K562 (cell line): ENCODE measurements at regions not wholly inside any gene's neighbourhood (a gene's known extent, or its start where the extent isn't known, plus 50 kb on each side); places are given as distances from the start of the nearest gene placed in this dataset.

Experiments used
- ATAC-seq: fragments of 200-7000 bp; cut with Tn5 transposase; 3 replicates; pipeline ENCODE4 v1.9.1; 2020; ENCODE audit warnings: moderate library complexity
- BruUV-seq: library from RNA; stranded (reverse); fragments of 400-500 nt; replicated peaks from 2 replicates; lab custom pipeline; 2021; lab: Mats Ljungman, UMichigan
- CTCF ChIA-PET: fragments of 300-600 bp; formaldehyde crosslinking; extraction: SDS; loops from one replicate; lab custom pipeline; 2021; ENCODE audit warnings: low intra/inter-chr PET ratio; lab: Yijun Ruan, JAX
- POLR2A ChIA-PET: fragments of 300-600, 350-650 bp; sonication (Branson Sonifier 250); formaldehyde crosslinking; extraction: SDS; loops from one replicate; lab custom pipeline; 2021; ENCODE audit warnings: antibody characterized with exemption, inconsistent platforms; lab: Yijun Ruan, JAX
- DNase-seq, 4 experiments: peaks; one replicate each; pipeline versions ENCODE4 v3.0.0 to v3.0.0-alpha.2; 2011 to 2018; ENCODE audit warnings: low spot score in 3 of 4, mixed read lengths in 3 of 4; ENCODE audit errors: extremely low read depth in 1 of 4
- FAIRE-seq: peaks from 2 replicates; lab custom pipeline; 2011; peaks lifted over from hg19 to GRCh38; lab: Jason Lieb, UNC
- H2AFZ ChIP-seq: 2 replicates; pipeline ENCODE4 v1.6.0; 2011; ENCODE audit warnings: low read depth, low read length, control low read depth, inconsistent platforms
- H3K27ac ChIP-seq: fragments of 200-600 bp; 3 replicates; pipeline ENCODE4 v1.8.0; 2011; ENCODE audit warnings: low read depth, mild to moderate bottlenecking, control low read depth, inconsistent platforms, low read length, moderate library complexity, mixed read lengths; ENCODE audit errors: extremely low read depth
- H3K27me3 ChIP-seq, 2 experiments: fragments of 300-600 bp in 1 of 2; 2 replicates in 1 of 2; 3 replicates in 1 of 2; pipeline versions ENCODE4 v1.6.0 to v1.8.0; 2011; ENCODE audit warnings: inconsistent platforms in 2 of 2, low read length in 2 of 2, mild to moderate bottlenecking in 1 of 2, mixed read lengths in 1 of 2, moderate library complexity in 1 of 2; ENCODE audit not compliant: control insufficient read depth in 2 of 2, insufficient read depth in 2 of 2
- H3K36me3 ChIP-seq: fragments of 300-600 bp; 3 replicates; pipeline ENCODE4 v1.8.0; 2011; ENCODE audit warnings: mild to moderate bottlenecking, low read length, inconsistent platforms; ENCODE audit not compliant: control insufficient read depth, insufficient read depth
- H3K4me1 ChIP-seq, 2 experiments: fragments of 200-600 bp in 1 of 2; replicated peaks in 1 of 2; 2 replicates in 1 of 2; 3 replicates in 1 of 2; pipeline versions ENCODE4 v1.5.1 to v1.8.0; 2011; ENCODE audit warnings: inconsistent platforms in 2 of 2, low read length in 2 of 2, mild to moderate bottlenecking in 1 of 2, mixed read lengths in 1 of 2, moderate library complexity in 1 of 2; ENCODE audit not compliant: control insufficient read depth in 2 of 2, insufficient read depth in 2 of 2
- H3K4me2 ChIP-seq: 2 replicates; pipeline ENCODE4 v1.6.1; 2011; ENCODE audit warnings: low read length, control low read depth, inconsistent platforms, mixed read lengths; ENCODE audit not compliant: insufficient read depth
- H3K4me3 ChIP-seq: fragments of 200-600 bp; sonication (generic), shearing (Covaris generic); 2 replicates; pipeline ENCODE4 v1.5.1; 2016; ENCODE audit warnings: control low read depth, inconsistent platforms
- H3K79me2 ChIP-seq: fragments of 200-600 bp; 3 replicates; pipeline ENCODE4 v1.8.0; 2011; ENCODE audit warnings: low read length, inconsistent platforms; ENCODE audit not compliant: control insufficient read depth, insufficient read depth
- H3K9ac ChIP-seq, 2 experiments: 2 replicates each; pipeline versions ENCODE4 v1.6.0 to v1.6.1; 2011; ENCODE audit warnings: low read depth in 2 of 2, low read length in 2 of 2, control low read depth in 1 of 2, inconsistent platforms in 1 of 2, mild to moderate bottlenecking in 1 of 2, mixed read lengths in 1 of 2; ENCODE audit not compliant: insufficient read depth in 1 of 2
- H3K9me1 ChIP-seq: one replicate; pipeline ENCODE4 v1.6.0; 2011; ENCODE audit warnings: inconsistent platforms, mild to moderate bottlenecking, low read length, moderate library complexity; ENCODE audit not compliant: control insufficient read depth, insufficient read depth
- H3K9me3 ChIP-seq: replicated peaks from 2 replicates; pipeline ENCODE4 v1.5.1; 2011; ENCODE audit warnings: low read depth, low read length, inconsistent platforms; ENCODE audit not compliant: control insufficient read depth, insufficient read depth
- H4K20me1 ChIP-seq: replicated peaks from 2 replicates; pipeline ENCODE4 v1.6.1; 2011; ENCODE audit warnings: low read length, inconsistent platforms, mixed read lengths; ENCODE audit not compliant: control insufficient read depth, insufficient read depth
- CXXC5 ChIP-seq: fragments of 250-450 bp; sonication (Bioruptor Pico); IDR thresholded peaks from 2 replicates; pipeline ENCODE4 v1.8.0; 2022; ENCODE audit warnings: inconsistent platforms, mild to moderate bottlenecking, moderate library complexity
- HIVEP1 ChIP-seq: fragments of 250-450 bp; sonication (Bioruptor Pico); IDR thresholded peaks from 2 replicates; pipeline ENCODE4 v1.4.0; 2020; ENCODE audit warnings: mild to moderate bottlenecking
- IRF2 ChIP-seq: sonication (generic); formaldehyde crosslinking; IDR thresholded peaks from 2 replicates; pipeline ENCODE4 v1.8.1; 2022; ENCODE audit warnings: mild to moderate bottlenecking, missing genetic modification reagents
- MEF2A ChIP-seq: IDR thresholded peaks from 2 replicates; pipeline ENCODE4 v1.6.1; 2011; ENCODE audit warnings: low read depth, mild to moderate bottlenecking, low read length, moderate library complexity; ENCODE audit not compliant: control insufficient read depth
- MTA3 ChIP-seq: fragments of 450-650 bp; formaldehyde crosslinking; IDR thresholded peaks from 2 replicates; pipeline ENCODE4 v1.6.1; 2017; ENCODE audit warnings: mild to moderate bottlenecking, borderline replicate concordance
- PRPF4 ChIP-seq: fragments of 200-400 bp; formaldehyde crosslinking; IDR thresholded peaks from one replicate; pipeline ENCODE4 v1.6.1; 2017; ENCODE audit warnings: low read length, low read depth, mild to moderate bottlenecking; ENCODE audit not compliant: insufficient read depth, poor library complexity, severe bottlenecking
- SRSF1 ChIP-seq: fragments of 200-400 bp; formaldehyde crosslinking; IDR thresholded peaks from 2 replicates; pipeline ENCODE4 v1.6.1; 2017; ENCODE audit warnings: mild to moderate bottlenecking, low read depth, low read length, moderate library complexity
- ZNF197 ChIP-seq: fragments of 200-800 bp; sonication (Bioruptor generic); IDR thresholded peaks from 2 replicates; pipeline ENCODE4 v1.6.1; 2016; ENCODE audit warnings: low read depth, missing genetic modification characterization, missing compliant biosample characterization
- WGBS: fragments of 100-300 bp; shearing (Covaris generic); methylation state at CpG from one replicate; pipeline ENCODE4 v1.1.6; 2016; ENCODE audit warnings: low coverage, mixed read lengths; ENCODE audit not compliant: insufficient coverage; ENCODE audit errors: missing lambda C conversion rate; 5-methylcytosine and 5-hydroxymethylcytosine counted together
- in situ Hi-C: fragments of 300-500 bp; cut with MboI; formaldehyde crosslinking; loops from 4 replicates; pipeline ENCODE4 v1.15.0; 2018; ENCODE audit warnings: inconsistent platforms, mixed read lengths
- intact Hi-C: fragments of 100-400 bp; cut with micrococcal nuclease; formaldehyde crosslinking; loops from 2 replicates; pipeline ENCODE4 v1.14.2; 2022
- TF ChIP-seq, protein P1 (sequence below): fragments of 450-650 bp; formaldehyde crosslinking; IDR thresholded peaks from 2 replicates; pipeline ENCODE4 v1.4.0; 2020; ENCODE audit warnings: mild to moderate bottlenecking, moderate library complexity
- TF ChIP-seq, protein P2 (sequence below): fragments of 450-650 bp; IDR thresholded peaks from 2 replicates; pipeline ENCODE4 v1.7.1; 2018; ENCODE audit warnings: mild to moderate bottlenecking, low read depth; ENCODE audit not compliant: partially characterized antibody
- TF ChIP-seq, protein P3 (sequence below): sonication (generic); formaldehyde crosslinking; IDR thresholded peaks from 2 replicates; pipeline ENCODE4 v1.8.0; 2023; ENCODE audit warnings: mild to moderate bottlenecking, missing genetic modification reagents
- TF ChIP-seq, protein P4 (sequence below): sonication (generic); formaldehyde crosslinking; IDR thresholded peaks from 2 replicates; pipeline ENCODE4 v1.5.0; 2020; ENCODE audit warnings: missing genetic modification reagents

DNA sequence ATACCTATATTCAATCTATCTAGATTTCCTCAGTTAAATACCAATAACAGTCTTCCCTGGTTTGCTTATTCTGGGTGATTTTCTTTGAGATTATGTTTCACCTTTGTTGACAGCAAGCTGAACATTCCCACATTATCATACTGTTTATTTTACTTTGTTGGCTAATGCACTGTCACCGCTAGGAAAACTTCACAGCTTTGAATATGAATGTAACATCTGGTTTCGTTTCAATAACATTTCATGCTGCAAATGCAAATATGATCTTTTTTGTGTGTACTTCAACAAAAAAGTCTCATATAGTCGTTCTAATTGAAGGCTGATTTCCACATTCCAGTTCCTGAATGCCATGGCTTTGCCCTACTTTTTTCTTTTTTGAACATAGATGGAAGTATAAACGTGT is 946.3 kb upstream of the GHITM start:
- H3K36me3 ChIP-seq = no peaks in the 10 kb centered on the region
- CTCF ChIA-PET = no interaction called here
- intact Hi-C loops = no loop called here
- no peak for ATAC-seq
- H3K4me2 ChIP-seq = no peak overlapping the region
- no peaks in the 10 kb centered on the region for H4K20me1 ChIP-seq
- H3K4me1 ChIP-seq = no peaks in the 10 kb centered on the region
- no peak overlapping the region for H3K9ac ChIP-seq
- no peak overlapping the region for H3K4me3 ChIP-seq
- H3K79me2 ChIP-seq = no peaks in the 10 kb centered on the region
- POLR2A ChIA-PET = no interaction called here
- TF ChIP-seq, protein P1, sequence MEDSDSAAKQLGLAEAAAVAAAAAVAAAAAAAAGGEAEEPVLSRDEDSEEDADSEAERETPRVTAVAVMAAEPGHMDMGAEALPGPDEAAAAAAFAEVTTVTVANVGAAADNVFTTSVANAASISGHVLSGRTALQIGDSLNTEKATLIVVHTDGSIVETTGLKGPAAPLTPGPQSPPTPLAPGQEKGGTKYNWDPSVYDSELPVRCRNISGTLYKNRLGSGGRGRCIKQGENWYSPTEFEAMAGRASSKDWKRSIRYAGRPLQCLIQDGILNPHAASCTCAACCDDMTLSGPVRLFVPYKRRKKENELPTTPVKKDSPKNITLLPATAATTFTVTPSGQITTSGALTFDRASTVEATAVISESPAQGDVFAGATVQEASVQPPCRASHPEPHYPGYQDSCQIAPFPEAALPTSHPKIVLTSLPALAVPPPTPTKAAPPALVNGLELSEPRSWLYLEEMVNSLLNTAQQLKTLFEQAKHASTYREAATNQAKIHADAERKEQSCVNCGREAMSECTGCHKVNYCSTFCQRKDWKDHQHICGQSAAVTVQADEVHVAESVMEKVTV = no peak
- TF ChIP-seq SRSF1 = no peak
- TF ChIP-seq, protein P2, sequence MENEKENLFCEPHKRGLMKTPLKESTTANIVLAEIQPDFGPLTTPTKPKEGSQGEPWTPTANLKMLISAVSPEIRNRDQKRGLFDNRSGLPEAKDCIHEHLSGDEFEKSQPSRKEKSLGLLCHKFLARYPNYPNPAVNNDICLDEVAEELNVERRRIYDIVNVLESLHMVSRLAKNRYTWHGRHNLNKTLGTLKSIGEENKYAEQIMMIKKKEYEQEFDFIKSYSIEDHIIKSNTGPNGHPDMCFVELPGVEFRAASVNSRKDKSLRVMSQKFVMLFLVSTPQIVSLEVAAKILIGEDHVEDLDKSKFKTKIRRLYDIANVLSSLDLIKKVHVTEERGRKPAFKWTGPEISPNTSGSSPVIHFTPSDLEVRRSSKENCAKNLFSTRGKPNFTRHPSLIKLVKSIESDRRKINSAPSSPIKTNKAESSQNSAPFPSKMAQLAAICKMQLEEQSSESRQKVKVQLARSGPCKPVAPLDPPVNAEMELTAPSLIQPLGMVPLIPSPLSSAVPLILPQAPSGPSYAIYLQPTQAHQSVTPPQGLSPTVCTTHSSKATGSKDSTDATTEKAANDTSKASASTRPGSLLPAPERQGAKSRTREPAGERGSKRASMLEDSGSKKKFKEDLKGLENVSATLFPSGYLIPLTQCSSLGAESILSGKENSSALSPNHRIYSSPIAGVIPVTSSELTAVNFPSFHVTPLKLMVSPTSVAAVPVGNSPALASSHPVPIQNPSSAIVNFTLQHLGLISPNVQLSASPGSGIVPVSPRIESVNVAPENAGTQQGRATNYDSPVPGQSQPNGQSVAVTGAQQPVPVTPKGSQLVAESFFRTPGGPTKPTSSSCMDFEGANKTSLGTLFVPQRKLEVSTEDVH = no peak
- TF ChIP-seq, protein P3, sequence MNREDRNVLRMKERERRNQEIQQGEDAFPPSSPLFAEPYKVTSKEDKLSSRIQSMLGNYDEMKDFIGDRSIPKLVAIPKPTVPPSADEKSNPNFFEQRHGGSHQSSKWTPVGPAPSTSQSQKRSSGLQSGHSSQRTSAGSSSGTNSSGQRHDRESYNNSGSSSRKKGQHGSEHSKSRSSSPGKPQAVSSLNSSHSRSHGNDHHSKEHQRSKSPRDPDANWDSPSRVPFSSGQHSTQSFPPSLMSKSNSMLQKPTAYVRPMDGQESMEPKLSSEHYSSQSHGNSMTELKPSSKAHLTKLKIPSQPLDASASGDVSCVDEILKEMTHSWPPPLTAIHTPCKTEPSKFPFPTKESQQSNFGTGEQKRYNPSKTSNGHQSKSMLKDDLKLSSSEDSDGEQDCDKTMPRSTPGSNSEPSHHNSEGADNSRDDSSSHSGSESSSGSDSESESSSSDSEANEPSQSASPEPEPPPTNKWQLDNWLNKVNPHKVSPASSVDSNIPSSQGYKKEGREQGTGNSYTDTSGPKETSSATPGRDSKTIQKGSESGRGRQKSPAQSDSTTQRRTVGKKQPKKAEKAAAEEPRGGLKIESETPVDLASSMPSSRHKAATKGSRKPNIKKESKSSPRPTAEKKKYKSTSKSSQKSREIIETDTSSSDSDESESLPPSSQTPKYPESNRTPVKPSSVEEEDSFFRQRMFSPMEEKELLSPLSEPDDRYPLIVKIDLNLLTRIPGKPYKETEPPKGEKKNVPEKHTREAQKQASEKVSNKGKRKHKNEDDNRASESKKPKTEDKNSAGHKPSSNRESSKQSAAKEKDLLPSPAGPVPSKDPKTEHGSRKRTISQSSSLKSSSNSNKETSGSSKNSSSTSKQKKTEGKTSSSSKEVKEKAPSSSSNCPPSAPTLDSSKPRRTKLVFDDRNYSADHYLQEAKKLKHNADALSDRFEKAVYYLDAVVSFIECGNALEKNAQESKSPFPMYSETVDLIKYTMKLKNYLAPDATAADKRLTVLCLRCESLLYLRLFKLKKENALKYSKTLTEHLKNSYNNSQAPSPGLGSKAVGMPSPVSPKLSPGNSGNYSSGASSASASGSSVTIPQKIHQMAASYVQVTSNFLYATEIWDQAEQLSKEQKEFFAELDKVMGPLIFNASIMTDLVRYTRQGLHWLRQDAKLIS = no peak
- TF ChIP-seq PRPF4 = no peak
- no peak for TF ChIP-seq HIVEP1
- TF ChIP-seq, protein P4, sequence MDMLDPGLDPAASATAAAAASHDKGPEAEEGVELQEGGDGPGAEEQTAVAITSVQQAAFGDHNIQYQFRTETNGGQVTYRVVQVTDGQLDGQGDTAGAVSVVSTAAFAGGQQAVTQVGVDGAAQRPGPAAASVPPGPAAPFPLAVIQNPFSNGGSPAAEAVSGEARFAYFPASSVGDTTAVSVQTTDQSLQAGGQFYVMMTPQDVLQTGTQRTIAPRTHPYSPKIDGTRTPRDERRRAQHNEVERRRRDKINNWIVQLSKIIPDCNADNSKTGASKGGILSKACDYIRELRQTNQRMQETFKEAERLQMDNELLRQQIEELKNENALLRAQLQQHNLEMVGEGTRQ = no peak
- TF ChIP-seq MEF2A = no peak
- no peak for TF ChIP-seq CXXC5 (CRISPR knock-in tag)
- no peak for TF ChIP-seq ZNF197
- TF ChIP-seq IRF2 (CRISPR knock-in tag) = no peak
- no peak for TF ChIP-seq MTA3
- H2AFZ ChIP-seq = no peak overlapping the region
- WGBS = 0% methylated on average over 4 of the region's 4 CpGs
- no TSS peak for BruUV-seq
- no peaks in the 10 kb centered on the region for H3K9me1 ChIP-seq
- DNase-seq = no peak
- H3K9me3 ChIP-seq = no peaks in the 10 kb centered on the region
- FAIRE-seq = no peak
- no peaks in the 10 kb centered on the region for H3K27me3 ChIP-seq
- H3K27ac ChIP-seq = no peak overlapping the region
- in situ Hi-C loops = no loop called here
